Neural cell (in vitro differentiated cells): ENCODE measurements at regions not wholly inside any gene's neighbourhood (a gene's known extent, or its start where the extent isn't known, plus 50 kb on each side); places are given as distances from the start of the nearest gene placed in this dataset.

Experiments used
- H2AFZ ChIP-seq: fragments of 200-600, 300-800 bp; sonication (generic), shearing (Covaris generic); 2 replicates; pipeline ENCODE4 v1.6.0; 2014; ENCODE audit warnings: low read depth, mild to moderate bottlenecking, antibody characterized with exemption, low read length, moderate library complexity
- H3F3A ChIP-seq: fragments of 200-600 bp; shearing (Covaris generic); 2 replicates; pipeline ENCODE4 v1.6.1; 2016; ENCODE audit warnings: mild to moderate bottlenecking, moderate library complexity, mixed read lengths, antibody characterized with exemption, low read length; ENCODE audit not compliant: insufficient read depth, poor library complexity, severe bottlenecking
- H3K27ac ChIP-seq: fragments of 200-600, 300-800 bp; sonication (generic), shearing (Covaris generic); 2 replicates; pipeline ENCODE4 v1.5.1; 2014; ENCODE audit warnings: mild to moderate bottlenecking, low read length, moderate library complexity
- H3K27me3 ChIP-seq: fragments of 300-800, 200-600 bp; sonication (generic), shearing (Covaris generic); 2 replicates; pipeline ENCODE4 v1.6.0; 2014; ENCODE audit warnings: mild to moderate bottlenecking, low read depth, low read length, moderate library complexity; ENCODE audit not compliant: insufficient read depth
- H3K36me3 ChIP-seq: fragments of 300-800, 200-600 bp; sonication (generic), shearing (Covaris generic); 2 replicates; pipeline ENCODE4 v1.5.1; 2014; ENCODE audit warnings: mild to moderate bottlenecking, antibody characterized with exemption, low read length, moderate library complexity; ENCODE audit not compliant: insufficient read depth
- H3K4me2 ChIP-seq: fragments of 300-800, 200-600 bp; sonication (generic), shearing (Covaris generic); 2 replicates; pipeline ENCODE4 v1.6.0; 2014; ENCODE audit warnings: mild to moderate bottlenecking, low read length
- H3K4me3 ChIP-seq: fragments of 300-800, 200-600 bp; sonication (generic), shearing (Covaris generic); 2 replicates; pipeline ENCODE4 v1.5.1; 2014; ENCODE audit warnings: mild to moderate bottlenecking, low read length, moderate library complexity
- H3K79me2 ChIP-seq: fragments of 200-600 bp; shearing (Covaris generic); replicated peaks from 2 replicates; pipeline ENCODE4 v1.6.0; 2014; ENCODE audit warnings: mild to moderate bottlenecking, low read length, moderate library complexity; ENCODE audit not compliant: insufficient read depth
- H3K9ac ChIP-seq: fragments of 300-800, 200-600 bp; sonication (generic), shearing (Covaris generic); 2 replicates; pipeline ENCODE4 v1.6.1; 2016; ENCODE audit warnings: mild to moderate bottlenecking, low read length, mixed read lengths
- H3K9me2 ChIP-seq: fragments of 200-600 bp; shearing (Covaris generic); 2 replicates; pipeline ENCODE4 v1.6.1; 2016; ENCODE audit warnings: mild to moderate bottlenecking, low read length, mixed read lengths; ENCODE audit not compliant: insufficient read depth
- H3K9me3 ChIP-seq: fragments of 200-600, 300-800 bp; sonication (generic), shearing (Covaris generic); 2 replicates; pipeline ENCODE4 v1.6.1; 2016; ENCODE audit warnings: mild to moderate bottlenecking, mixed run types, low read length, moderate library complexity, mixed read lengths
- H4K20me1 ChIP-seq: fragments of 200-600 bp; shearing (Covaris generic); 2 replicates; pipeline ENCODE4 v1.6.1; 2016; ENCODE audit warnings: mild to moderate bottlenecking, mixed run types; ENCODE audit not compliant: insufficient read depth
- CTCF ChIP-seq: fragments of 450-650 bp; IDR thresholded peaks from 2 replicates; pipeline ENCODE4 v1.5.1; 2014; ENCODE audit warnings: antibody characterized with exemption, mild to moderate bottlenecking, moderate library complexity; ENCODE audit not compliant: poor library complexity, severe bottlenecking
- EP300 ChIP-seq: fragments of 450-650 bp; conservative IDR thresholded peaks from 2 replicates; pipeline ENCODE4 v1.6.1; 2014; ENCODE audit warnings: antibody characterized with exemption, mild to moderate bottlenecking, moderate library complexity; ENCODE audit not compliant: poor library complexity, severe bottlenecking
- EZH2 ChIP-seq: fragments of 200-600, 300-800 bp; shearing (Covaris generic), sonication (generic); IDR thresholded peaks from 2 replicates; pipeline ENCODE4 v1.6.1; 2014; ENCODE audit warnings: antibody characterized with exemption, low read length, borderline replicate concordance, mild to moderate bottlenecking; ENCODE audit not compliant: insufficient read depth, poor library complexity, severe bottlenecking
- MXI1 ChIP-seq: fragments of 450-650 bp; conservative IDR thresholded peaks from 2 replicates; pipeline ENCODE4 v1.6.1; 2014; ENCODE audit warnings: antibody characterized with exemption, mild to moderate bottlenecking; ENCODE audit not compliant: poor library complexity, severe bottlenecking
- POLR2AphosphoS5 ChIP-seq: IDR thresholded peaks from 2 replicates; pipeline ENCODE4 v1.6.1; 2012
- RAD21 ChIP-seq: fragments of 450-650 bp; conservative IDR thresholded peaks from 2 replicates; pipeline ENCODE4 v1.6.1; 2014; ENCODE audit warnings: antibody characterized with exemption, mild to moderate bottlenecking, moderate library complexity
- REST ChIP-seq: IDR thresholded peaks from 2 replicates; pipeline ENCODE4 v1.6.1; 2012; ENCODE audit warnings: borderline replicate concordance
- SMC3 ChIP-seq: fragments of 450-650 bp; conservative IDR thresholded peaks from 2 replicates; pipeline ENCODE4 v1.6.1; 2014; ENCODE audit warnings: antibody characterized with exemption, mild to moderate bottlenecking, moderate library complexity; ENCODE audit not compliant: poor library complexity
- TAF1 ChIP-seq: IDR thresholded peaks from 2 replicates; pipeline ENCODE4 v1.6.1; 2012; ENCODE audit warnings: low read depth

DNA sequence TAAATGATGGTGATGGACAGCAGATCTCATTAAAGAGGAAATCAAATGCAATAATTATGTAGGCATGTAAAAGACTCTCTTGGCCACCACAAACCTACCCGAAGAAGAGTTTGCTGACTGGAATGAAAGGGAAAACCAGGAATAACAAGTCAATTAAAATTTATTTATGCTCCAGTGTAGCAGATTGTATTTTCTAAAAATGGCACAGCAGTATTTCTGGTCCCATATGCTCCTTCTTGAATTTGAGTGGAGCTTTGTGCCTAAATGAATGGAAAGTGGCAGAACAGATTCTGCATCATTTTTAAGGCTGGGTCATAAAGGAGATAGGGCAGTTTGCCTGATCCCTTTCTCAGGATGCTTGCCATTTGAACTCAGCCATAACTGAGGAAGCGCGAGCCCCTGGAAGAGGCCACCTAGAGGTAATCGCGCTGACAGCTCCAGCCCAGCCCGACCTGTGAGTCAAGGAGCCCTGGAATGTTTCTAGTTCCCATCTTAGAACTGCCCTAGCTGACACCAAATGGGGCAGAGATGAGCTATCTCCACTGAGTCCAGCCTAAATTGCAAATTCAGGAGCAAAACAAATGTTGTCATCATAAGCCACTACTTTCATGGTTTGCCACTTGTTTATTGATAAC lies 229.2 kb upstream of the TMTC1 start:
- H2AFZ ChIP-seq, result no peak overlapping the region
- TF ChIP-seq EZH2 (no peak), EP300 (no peak), POLR2AphosphoS5 (no peak), CTCF (no peak), RAD21 (no peak), SMC3 (no peak), TAF1 (no peak), REST (no peak), MXI1 (no peak)
- H3K9me2 ChIP-seq, result no peaks in the 10 kb centered on the region
- no peaks in the 10 kb centered on the region for H3F3A ChIP-seq
- H3K4me3 ChIP-seq, result no peak overlapping the region
- H3K4me2 ChIP-seq, result no peak overlapping the region
- no peak overlapping the region for H3K27ac ChIP-seq
- H3K9me3 ChIP-seq, result no peaks in the 10 kb centered on the region
- H4K20me1 ChIP-seq, result no peaks in the 10 kb centered on the region
- H3K9ac ChIP-seq, result no peak overlapping the region
- no peaks in the 10 kb centered on the region for H3K36me3 ChIP-seq
- no peaks in the 10 kb centered on the region for H3K27me3 ChIP-seq
- H3K79me2 ChIP-seq, result no peaks in the 10 kb centered on the region

DNA sequence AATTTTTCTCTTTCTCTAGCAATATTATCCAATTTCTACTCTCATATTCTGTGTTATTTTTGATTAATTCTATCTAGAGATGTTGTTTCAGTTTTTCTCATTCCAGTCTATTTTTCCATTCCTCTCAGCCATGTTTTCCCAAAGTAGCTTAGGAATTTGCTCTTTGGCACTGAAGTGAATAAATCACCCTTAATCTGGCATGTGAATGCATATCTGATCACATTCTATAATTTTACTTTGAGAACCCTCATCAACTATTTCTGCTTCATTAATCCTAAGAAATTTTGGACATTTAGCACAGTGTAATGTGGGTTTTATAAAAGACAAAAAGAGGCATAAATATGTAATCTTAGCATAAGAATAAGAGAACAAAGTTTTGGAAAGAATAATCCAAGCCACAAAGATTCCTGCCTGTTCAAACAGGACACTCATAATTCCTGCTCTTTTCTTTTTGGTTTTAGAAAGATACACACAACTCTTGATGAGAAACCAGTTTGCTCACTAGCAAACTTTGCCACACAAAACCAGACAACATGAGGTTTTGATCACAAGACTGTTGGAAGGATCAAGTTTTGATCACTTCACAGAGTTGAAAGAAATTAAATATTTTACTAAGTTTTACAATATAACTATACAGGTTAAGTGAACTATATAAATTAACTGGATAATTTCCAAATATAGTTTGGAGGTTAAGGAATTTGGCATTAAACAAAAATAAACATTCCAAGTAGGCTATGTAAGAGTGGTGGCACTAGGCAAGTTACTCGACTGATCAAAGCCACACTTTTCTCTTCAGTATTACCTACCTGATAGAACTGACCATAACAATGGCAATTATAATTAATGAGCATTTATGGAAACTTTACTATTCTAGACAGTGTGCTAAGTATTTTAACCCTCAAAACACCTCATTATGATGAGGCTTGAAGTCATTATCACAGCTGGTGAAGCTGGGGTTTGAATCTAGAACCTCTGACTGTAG lies 226.6 kb upstream of the TMTC1 start:
- no peaks in the 10 kb centered on the region for H3F3A ChIP-seq
- H3K9me2 ChIP-seq, result no peaks in the 10 kb centered on the region
- H2AFZ ChIP-seq, result no peak overlapping the region
- no peaks in the 10 kb centered on the region for H3K36me3 ChIP-seq
- H3K79me2 ChIP-seq, result no peaks in the 10 kb centered on the region
- H3K27me3 ChIP-seq, result no peaks in the 10 kb centered on the region
- H3K27ac ChIP-seq, result no peak overlapping the region
- no peak overlapping the region for H3K9ac ChIP-seq
- no peaks in the 10 kb centered on the region for H3K9me3 ChIP-seq
- no peak overlapping the region for H3K4me3 ChIP-seq
- TF ChIP-seq CTCF, result no peak
- no peak for TF ChIP-seq REST
- no peak for TF ChIP-seq MXI1
- TF ChIP-seq SMC3, result no peak
- no peak overlapping the region for H3K4me2 ChIP-seq
- no peaks in the 10 kb centered on the region for H4K20me1 ChIP-seq
